ENCODE measurements at regions not wholly inside any gene's neighbourhood (a gene's known extent, or its start where the extent isn't known, plus 50 kb on each side); places are given as distances from the start of the nearest gene placed in this dataset.
"Not testable (repeated sequence)": the region's sequence is repeated elsewhere in the genome, so short reads cannot be mapped to it uniquely, and the experiment has no call there.

- no peak for DNase-seq (ENCODE audit: low spot score)
Measured at GRCh38 chr6:92147246-92147645, 1272.1 kb downstream of the EPHA7 start.

- no peak for DNase-seq (ENCODE audit: low spot score)
Measured at GRCh38 chr6:92139601-92140000, 1279.8 kb downstream of the EPHA7 start.

GRCh38 chr6:92132957-92133356 lies 1286.4 kb downstream of the EPHA7 start:
- no peak for DNase-seq (ENCODE audit: low spot score)

GRCh38 chr6:92132457-92132856 lies 1286.9 kb downstream of the EPHA7 start:
- no peak for DNase-seq (ENCODE audit: low spot score)

- DNase-seq (ENCODE audit: low spot score), result no peak
Measured at GRCh38 chr6:92130944-92131343, 1288.4 kb downstream of the EPHA7 start.

- DNase-seq (ENCODE audit: low spot score), result no peak
Measured at GRCh38 chr6:92126983-92127382, 1292.4 kb downstream of the EPHA7 start.

GRCh38 chr6:92126088-92126487 lies 1293.3 kb downstream of the EPHA7 start:
- no peak for DNase-seq (ENCODE audit: low spot score)

- DNase-seq (ENCODE audit: low spot score), result no peak
Measured at GRCh38 chr6:92125681-92126080, 1293.7 kb downstream of the EPHA7 start.

- DNase-seq (ENCODE audit: low spot score), result no peak
Measured at GRCh38 chr6:92124200-92124651, 1295.1 kb downstream of the EPHA7 start.

GRCh38 chr6:92122746-92123145 lies 1296.6 kb downstream of the EPHA7 start:
- DNase-seq (ENCODE audit: low spot score), result no peak

GRCh38 chr6:92121228-92121627 lies 1298.1 kb downstream of the EPHA7 start:
- DNase-seq (ENCODE audit: low spot score), result no peak

GRCh38 chr6:92117800-92118199 lies 1301.6 kb downstream of the EPHA7 start:
- DNase-seq (ENCODE audit: low spot score), result no peak

- no peak for DNase-seq (ENCODE audit: low spot score)
Measured at GRCh38 chr6:92114797-92115196, 1304.6 kb downstream of the EPHA7 start.

- DNase-seq (ENCODE audit: low spot score), result no peak
Measured at GRCh38 chr6:92114091-92114675, 1305.2 kb downstream of the EPHA7 start.

- no peak for DNase-seq (ENCODE audit: low spot score)
Measured at GRCh38 chr6:92111386-92111785, 1308.0 kb downstream of the EPHA7 start.

- no peak for DNase-seq (ENCODE audit: low spot score)
Measured at GRCh38 chr6:92110403-92110802, 1309.0 kb downstream of the EPHA7 start.

- DNase-seq (ENCODE audit: low spot score), result no peak
Measured at GRCh38 chr6:92109956-92110355, 1309.4 kb downstream of the EPHA7 start.

GRCh38 chr6:92109256-92109655 lies 1310.1 kb downstream of the EPHA7 start:
- no peak for DNase-seq (ENCODE audit: low spot score)

GRCh38 chr6:92086750-92087149 lies 1332.6 kb downstream of the EPHA7 start:
- DNase-seq (ENCODE audit: low spot score), result no peak

GRCh38 chr6:92083914-92084313 lies 1335.4 kb downstream of the EPHA7 start:
- DNase-seq (ENCODE audit: low spot score), result not testable (repeated sequence)

- DNase-seq (ENCODE audit: low spot score), result no peak
Measured at GRCh38 chr6:92072387-92072786, 1347.0 kb downstream of the EPHA7 start.

- no peak for DNase-seq (ENCODE audit: low spot score)
Measured at GRCh38 chr6:92069781-92070180, 1349.6 kb downstream of the EPHA7 start.

- no peak for DNase-seq (ENCODE audit: low spot score)
Measured at GRCh38 chr6:92052513-92052912, 1366.8 kb downstream of the EPHA7 start.

- no peak for DNase-seq (ENCODE audit: low spot score)
Measured at GRCh38 chr6:92050216-92050615, 1369.1 kb downstream of the EPHA7 start.

- DNase-seq (ENCODE audit: low spot score), result no peak
Measured at GRCh38 chr6:92047860-92048259, 1371.5 kb downstream of the EPHA7 start.
